ENCODE measurements at regions not wholly inside any gene's neighbourhood (a gene's known extent, or its start where the extent isn't known, plus 50 kb on each side); places are given as distances from the start of the nearest gene placed in this dataset.
A peak's percentile ranks its signal among the peaks of the same experiment; 100 is the strongest.

GRCh38 chr6:108778421-108779186 lies 69.6 kb upstream of the ARMC2 start:
- no peak for DNase-seq (ENCODE audit: low read depth in 1 of 2, low spot score in 1 of 2)

GRCh38 chr6:108779536-108780275 lies 68.5 kb upstream of the ARMC2 start:
- no peak for DNase-seq (ENCODE audit: low read depth in 1 of 2, low spot score in 1 of 2)

GRCh38 chr6:108780784-108781183 lies 67.4 kb upstream of the ARMC2 start:
- DNase-seq (ENCODE audit: low read depth in 1 of 2, low spot score in 1 of 2): no peak

- no peak for DNase-seq (ENCODE audit: low read depth in 1 of 2, low spot score in 1 of 2)
These were observed 66.7 kb upstream of the ARMC2 start for GRCh38 chr6:108781419-108782100.

- DNase-seq (ENCODE audit: low read depth in 1 of 2, low spot score in 1 of 2): peak; percentile 50 to 74
These were observed 65.8 kb upstream of the ARMC2 start for GRCh38 chr6:108782179-108783041.

- DNase-seq (ENCODE audit: low read depth in 1 of 2, low spot score in 1 of 2): no peak
These were observed 62.6 kb upstream of the ARMC2 start for GRCh38 chr6:108785653-108786052.

- DNase-seq (ENCODE audit: low read depth in 1 of 2, low spot score in 1 of 2): no peak
These were observed 59.8 kb upstream of the ARMC2 start for GRCh38 chr6:108788416-108788815.

- no peak for DNase-seq (ENCODE audit: low read depth in 1 of 2, low spot score in 1 of 2)
These were observed 58.7 kb upstream of the ARMC2 start for GRCh38 chr6:108789475-108789874.

- DNase-seq (ENCODE audit: low read depth in 1 of 2, low spot score in 1 of 2): no peak
These were observed 56.5 kb upstream of the ARMC2 start for GRCh38 chr6:108791700-108792099.

GRCh38 chr6:108793516-108794251 lies 54.5 kb upstream of the ARMC2 start:
- no peak for DNase-seq (ENCODE audit: low read depth in 1 of 2, low spot score in 1 of 2)

- no peak for DNase-seq (ENCODE audit: low read depth in 1 of 2, low spot score in 1 of 2)
These were observed 53.1 kb upstream of the ARMC2 start for GRCh38 chr6:108795122-108795521.

GRCh38 chr6:108795814-108796213 lies 52.4 kb upstream of the ARMC2 start:
- no peak for DNase-seq (ENCODE audit: low read depth in 1 of 2, low spot score in 1 of 2)

- no peak for DNase-seq (ENCODE audit: low read depth in 1 of 2, low spot score in 1 of 2)
These were observed 51.3 kb upstream of the ARMC2 start for GRCh38 chr6:108796875-108797274.

GRCh38 chr6:108797951-108798669 lies 50.1 kb upstream of the ARMC2 start:
- DNase-seq (ENCODE audit: low read depth in 1 of 2, low spot score in 1 of 2): no peak

All from activated CD4-positive, alpha-beta T cell treated with anti-CD3 and anti-CD28 coated beads, Interleukin-2, amount 50 U/mL, for 24 hours (primary cell).